HG02763 (cell line): ENCODE measurements at regions not wholly inside any gene's neighbourhood (a gene's known extent, or its start where the extent isn't known, plus 50 kb on each side); places are given as distances from the start of the nearest gene placed in this dataset.

Source experiments
- ATAC-seq: cut with Tn5 transposase; IDR thresholded peaks from one replicate; pipeline ENCODE4 v1.9.1; 2021; ENCODE audit warnings: mild to moderate bottlenecking, moderate library complexity; ENCODE audit not compliant: unreplicated experiment

- no peak for ATAC-seq
Measured at GRCh38 chr10:88058750-88059149, 195.3 kb downstream of the PTEN start.

GRCh38 chr10:88059190-88059589 lies 195.8 kb downstream of the PTEN start:
- ATAC-seq, result no peak

GRCh38 chr10:88060762-88061161 lies 197.3 kb downstream of the PTEN start:
- no peak for ATAC-seq

- no peak for ATAC-seq
Measured at GRCh38 chr10:88062385-88062784, 199.0 kb downstream of the PTEN start.

GRCh38 chr10:88062798-88063472 lies 199.5 kb downstream of the PTEN start:
- ATAC-seq, result no peak

- ATAC-seq, result no peak
Measured at GRCh38 chr10:88063861-88064557, 200.6 kb downstream of the PTEN start.

GRCh38 chr10:88064608-88065382 lies 201.4 kb downstream of the PTEN start:
- peak; percentile 54 for ATAC-seq

- no peak for ATAC-seq
Measured at GRCh38 chr10:88065383-88066049, 202.1 kb downstream of the PTEN start.

GRCh38 chr10:88066319-88066718 lies 202.9 kb downstream of the PTEN start:
- no peak for ATAC-seq

GRCh38 chr10:88066876-88067275 lies 203.5 kb downstream of the PTEN start:
- ATAC-seq, result no peak

GRCh38 chr10:88067737-88068136 lies 204.3 kb downstream of the PTEN start:
- no peak for ATAC-seq

- no peak for ATAC-seq
Measured at GRCh38 chr10:88069338-88069737, 205.9 kb downstream of the PTEN start.

GRCh38 chr10:88070080-88070880 lies 206.9 kb downstream of the PTEN start:
- ATAC-seq, result peak; percentile 47

GRCh38 chr10:88071879-88072278 lies 208.5 kb downstream of the PTEN start:
- no peak for ATAC-seq

GRCh38 chr10:88073682-88074081 lies 210.3 kb downstream of the PTEN start:
- ATAC-seq, result no peak

GRCh38 chr10:88074971-88075370 lies 211.5 kb downstream of the PTEN start:
- ATAC-seq, result no peak

GRCh38 chr10:88076027-88076880 lies 212.8 kb downstream of the PTEN start:
- ATAC-seq, result peak; percentile 49

GRCh38 chr10:88077977-88078376 lies 214.6 kb downstream of the PTEN start:
- ATAC-seq, result no peak

GRCh38 chr10:88080213-88080612 lies 216.8 kb downstream of the PTEN start:
- ATAC-seq, result peak; percentile 40
